Smooth muscle cell (in vitro differentiated cells): ENCODE measurements at regions not wholly inside any gene's neighbourhood (a gene's known extent, or its start where the extent isn't known, plus 50 kb on each side); places are given as distances from the start of the nearest gene placed in this dataset.

Experiments
- DNase-seq: peaks from one replicate; lab custom pipeline; 2025; ENCODE audit not compliant: unreplicated experiment; lab: John Stamatoyannopoulos, UW
- H2AFZ ChIP-seq: fragments of 200-600 bp; sonication (generic); 2 replicates; pipeline ENCODE4 v1.6.0; 2016; ENCODE audit warnings: antibody characterized with exemption, low read depth, mild to moderate bottlenecking
- H3F3A ChIP-seq: fragments of 200-600 bp; sonication (generic); 2 replicates; pipeline ENCODE4 v1.6.0; 2017; ENCODE audit warnings: antibody characterized with exemption, low read depth
- H3K27ac ChIP-seq: fragments of 200-600 bp; sonication (generic); 2 replicates; pipeline ENCODE4 v1.5.1; 2016; ENCODE audit warnings: low read depth, mild to moderate bottlenecking
- H3K27me3 ChIP-seq: fragments of 200-600 bp; sonication (generic); 2 replicates; pipeline ENCODE4 v1.6.1; 2016; ENCODE audit warnings: low read depth, mild to moderate bottlenecking
- H3K36me3 ChIP-seq: fragments of 200-600 bp; sonication (generic); 2 replicates; pipeline ENCODE4 v1.5.1; 2016; ENCODE audit warnings: low read depth
- H3K4me1 ChIP-seq: fragments of 200-600 bp; sonication (generic); 2 replicates; pipeline ENCODE4 v1.5.1; 2016; ENCODE audit warnings: low read depth
- H3K4me2 ChIP-seq: fragments of 200-600 bp; sonication (generic); 2 replicates; pipeline ENCODE4 v1.6.0; 2016; ENCODE audit warnings: mild to moderate bottlenecking
- H3K4me3 ChIP-seq: fragments of 200-600 bp; sonication (generic); 2 replicates; pipeline ENCODE4 v1.5.1; 2016; ENCODE audit warnings: mild to moderate bottlenecking
- H3K79me2 ChIP-seq: fragments of 200-600 bp; sonication (generic); 2 replicates; pipeline ENCODE4 v1.6.0; 2016; ENCODE audit warnings: low read depth, mild to moderate bottlenecking
- H3K9ac ChIP-seq: fragments of 200-600 bp; sonication (generic); 2 replicates; pipeline ENCODE4 v1.6.0; 2016; ENCODE audit warnings: low read depth
- H3K9me3 ChIP-seq: fragments of 200-600 bp; sonication (generic); replicated peaks from 2 replicates; pipeline ENCODE4 v1.5.1; 2016; ENCODE audit warnings: low read depth
- H4K20me1 ChIP-seq: fragments of 200-600 bp; sonication (generic); 2 replicates; pipeline ENCODE4 v1.6.0; 2016; ENCODE audit warnings: low read depth
- CTCF ChIP-seq: fragments of 200-600 bp; sonication (generic); IDR thresholded peaks from 2 replicates; pipeline ENCODE4 v1.5.1; 2017; ENCODE audit warnings: borderline replicate concordance, mild to moderate bottlenecking, antibody characterized with exemption; ENCODE audit not compliant: insufficient read depth, poor library complexity, severe bottlenecking
- WGBS: methylation state at CpG from one replicate; pipeline ENCODE4 v1.1.7; 2016; ENCODE audit warnings: low lambda C conversion rate; 5-methylcytosine and 5-hydroxymethylcytosine counted together

- Histone ChIP-seq H3K9me3 (no peaks in the 10 kb centered on the region), H3K4me3 (no peak overlapping the region), H2AFZ (no peak overlapping the region), H3F3A (no peaks in the 10 kb centered on the region), H3K36me3 (no peaks in the 10 kb centered on the region), H3K4me1 (no peaks in the 10 kb centered on the region), H3K27me3 (no peaks in the 10 kb centered on the region), H4K20me1 (no peaks in the 10 kb centered on the region), H3K9ac (no peak overlapping the region), H3K27ac (no peak overlapping the region), H3K79me2 (no peaks in the 10 kb centered on the region), H3K4me2 (no peak overlapping the region)
- DNase-seq, result no peak
- TF ChIP-seq CTCF, result no peak
- WGBS, result 70% methylated on average over 6 of the region's 6 CpGs
These were observed 376.6 kb upstream of the XYLT1 start for GRCh38 chr16:17847234-17847795.

GRCh38 chr16:17846030-17846429, 375.3 kb upstream of the XYLT1 start:
- Histone ChIP-seq H3K4me2 (no peak overlapping the region), H3K9me3 (no peaks in the 10 kb centered on the region), H3F3A (no peaks in the 10 kb centered on the region), H3K79me2 (no peaks in the 10 kb centered on the region), H3K9ac (no peak overlapping the region), H3K4me3 (no peak overlapping the region), H3K27me3 (no peaks in the 10 kb centered on the region), H3K4me1 (no peaks in the 10 kb centered on the region), H3K27ac (no peak overlapping the region), H4K20me1 (no peaks in the 10 kb centered on the region), H3K36me3 (no peaks in the 10 kb centered on the region), H2AFZ (no peak overlapping the region)
- DNase-seq, result no peak
- WGBS, result 89% methylated on average over 6 of the region's 6 CpGs
- no peak for TF ChIP-seq CTCF

GRCh38 chr16:17845031-17845430, 374.3 kb upstream of the XYLT1 start:
- no peak overlapping the region for H3K9ac ChIP-seq
- TF ChIP-seq CTCF, result no peak
- no peak overlapping the region for H3K27ac ChIP-seq
- no peak overlapping the region for H2AFZ ChIP-seq
- H3K9me3 ChIP-seq, result no peaks in the 10 kb centered on the region
- H3K4me1 ChIP-seq, result no peaks in the 10 kb centered on the region
- no peak overlapping the region for H3K4me3 ChIP-seq
- no peak for DNase-seq
- no peak overlapping the region for H3K4me2 ChIP-seq
- H3K27me3 ChIP-seq, result no peaks in the 10 kb centered on the region
- no peaks in the 10 kb centered on the region for H3K36me3 ChIP-seq
- no peaks in the 10 kb centered on the region for H3K79me2 ChIP-seq
- no peaks in the 10 kb centered on the region for H3F3A ChIP-seq
- H4K20me1 ChIP-seq, result no peaks in the 10 kb centered on the region
- WGBS, result 82% methylated on average over 10 of the region's 10 CpGs

- Histone ChIP-seq H3F3A (no peaks in the 10 kb centered on the region), H3K4me2 (no peak overlapping the region), H3K27me3 (no peaks in the 10 kb centered on the region), H3K4me3 (no peak overlapping the region), H3K27ac (no peak overlapping the region), H3K9me3 (no peaks in the 10 kb centered on the region), H4K20me1 (no peaks in the 10 kb centered on the region), H3K9ac (no peak overlapping the region), H3K4me1 (no peaks in the 10 kb centered on the region), H3K36me3 (no peaks in the 10 kb centered on the region), H2AFZ (no peak overlapping the region), H3K79me2 (no peaks in the 10 kb centered on the region)
- 96% methylated on average over 6 of the region's 6 CpGs for WGBS
- TF ChIP-seq CTCF, result no peak
- no peak for DNase-seq
These were observed 373.1 kb upstream of the XYLT1 start for GRCh38 chr16:17843905-17844304.
